Psoas muscle (tissue), 7 donors: ENCODE measurements at regions not wholly inside any gene's neighbourhood (a gene's known extent, or its start where the extent isn't known, plus 50 kb on each side); places are given as distances from the start of the nearest gene placed in this dataset.

ENCODE experiments used
- ATAC-seq, 4 donors: fragments of 200-7000 bp; cut with Tn5 transposase; one replicate each; pipeline ENCODE4 v1.9.1; 2020; ENCODE audit warnings: moderate library complexity in 3 of 4, mild to moderate bottlenecking in 2 of 4
- DNase-seq, 2 donors: peaks; one replicate each; pipeline ENCODE4 v3.0.0-alpha.2; 2020
- H3K27ac ChIP-seq: fragments of 200-600 bp; one replicate; pipeline ENCODE4 v1.8.0; 2022
- H3K27me3 ChIP-seq, 3 donors: fragments of 200-600 bp in 1 of 3; one replicate each; pipeline versions ENCODE4 v1.6.1 to v1.8.0; 2013 to 2022; ENCODE audit warnings: low read length in 2 of 3, mild to moderate bottlenecking in 2 of 3, moderate library complexity in 1 of 3; ENCODE audit not compliant: insufficient read depth in 3 of 3
- H3K36me3 ChIP-seq, 2 donors: fragments of 200-600 bp in 1 of 2; one replicate each; pipeline versions ENCODE4 v1.6.1 to v1.8.0; 2013 to 2022; ENCODE audit warnings: low read depth in 1 of 2, mild to moderate bottlenecking in 1 of 2, moderate library complexity in 1 of 2; ENCODE audit not compliant: insufficient read depth in 1 of 2
- H3K4me1 ChIP-seq: fragments of 200-600 bp; one replicate; pipeline ENCODE4 v1.8.0; 2022
- H3K4me3 ChIP-seq: fragments of 200-600 bp; one replicate; pipeline ENCODE4 v1.8.0; 2022; ENCODE audit warnings: mild to moderate bottlenecking
- H3K9me3 ChIP-seq: fragments of 200-600 bp; one replicate; pipeline ENCODE4 v1.8.0; 2022
- CTCF ChIP-seq: fragments of 200-600 bp; IDR thresholded peaks from one replicate; pipeline ENCODE4 v1.8.0; 2022; ENCODE audit warnings: antibody characterized with exemption
- WGBS, 3 donors: extraction: QIAGEN DNeasy Blood & Tissue Kit; methylation state at CpG; one replicate each; pipeline versions ENCODE4 v1.1.6 to v1.1.7; 2013; 5-methylcytosine and 5-hydroxymethylcytosine counted together
- intact Hi-C, 2 donors: fragments of 100-400 bp; cut with DNase I; formaldehyde crosslinking; loops; one replicate each; pipeline versions ENCODE4 v1.11.0 to v1.14.2; 2022
- donor health status: healthy with polysubstance abuse.
- donor health status: DM: no; HTN: no; CAD: no; lungs with moderate emphysema.
- donor health status: Bipolar disorder and iron deficiency.
- donor health status: healthy.
- donor health status: DM: yes; HTN: yes; CAD: no.
- donor health status: DM: no; HTN: no; CAD: no.
- donor health status: DM: yes; HTN: yes; CAD: no.

- no peaks in the 10 kb centered on the region for H3K9me3 ChIP-seq
- DNase-seq, result no peak
- WGBS, 3 donors, result 29 to 52% (median 38%) methylated on average over 3 of the region's 3 CpGs
- no peaks in the 10 kb centered on the region for H3K36me3 ChIP-seq
- H3K4me3 ChIP-seq, result no peak overlapping the region
- no peaks in the 10 kb centered on the region for H3K27me3 ChIP-seq
- intact Hi-C loops, result no loop called here
- H3K27ac ChIP-seq, result no peak overlapping the region
- ATAC-seq, result no peak
- no peaks in the 10 kb centered on the region for H3K4me1 ChIP-seq
- no peak for TF ChIP-seq CTCF
Observed at GRCh38 chr7:17037356-17037755, 155.6 kb upstream of the AGR3 start.

GRCh38 chr7:17038160-17038782, 156.5 kb upstream of the AGR3 start:
- Histone ChIP-seq H3K27ac (no peak overlapping the region), H3K4me1 (no peaks in the 10 kb centered on the region), H3K27me3 (no peaks in the 10 kb centered on the region), H3K36me3 (no peaks in the 10 kb centered on the region), H3K9me3 (no peaks in the 10 kb centered on the region), H3K4me3 (no peak overlapping the region)
- ATAC-seq (no peak), DNase-seq (no peak)
- intact Hi-C loops, result no loop called here
- TF ChIP-seq CTCF, result no peak
- WGBS, 3 donors, result 76 to 81% (median 80%) methylated on average over 3 of the region's 3 CpGs

- Histone ChIP-seq H3K4me3 (no peak overlapping the region), H3K9me3 (no peaks in the 10 kb centered on the region), H3K27me3 (no peaks in the 10 kb centered on the region), H3K36me3 (no peaks in the 10 kb centered on the region), H3K27ac (no peak overlapping the region), H3K4me1 (no peaks in the 10 kb centered on the region)
- DNase-seq (no peak), ATAC-seq (no peak)
- 45 to 70% (median 64%) methylated on average over 2 of the region's 2 CpGs for WGBS, 3 donors
- TF ChIP-seq CTCF, result no peak
- intact Hi-C loops, result no loop called here
Observed at GRCh38 chr7:17038783-17039170, 157.0 kb upstream of the AGR3 start.

- no peak overlapping the region for H3K4me3 ChIP-seq
- ATAC-seq (no peak), DNase-seq (no peak)
- H3K36me3 ChIP-seq, result no peaks in the 10 kb centered on the region
- intact Hi-C loops, result no loop called here
- H3K27me3 ChIP-seq, result no peaks in the 10 kb centered on the region
- TF ChIP-seq CTCF, result no peak
- WGBS, 3 donors, result 93 to 100% (median 94%) methylated on average over 2 of the region's 2 CpGs
- H3K9me3 ChIP-seq, result no peaks in the 10 kb centered on the region
- H3K4me1 ChIP-seq, result no peaks in the 10 kb centered on the region
- no peak overlapping the region for H3K27ac ChIP-seq
Observed at GRCh38 chr7:17039372-17039771, 157.6 kb upstream of the AGR3 start.

GRCh38 chr7:17040716-17041115, 158.9 kb upstream of the AGR3 start:
- no peak overlapping the region for H3K27ac ChIP-seq
- no peaks in the 10 kb centered on the region for H3K9me3 ChIP-seq
- DNase-seq (no peak), ATAC-seq (no peak)
- H3K4me3 ChIP-seq, result no peak overlapping the region
- no peaks in the 10 kb centered on the region for H3K36me3 ChIP-seq
- no peak for TF ChIP-seq CTCF
- no peaks in the 10 kb centered on the region for H3K4me1 ChIP-seq
- whole genome bisulfite sequencing, 3 donors, result 60 to 68% (median 61%) methylated on average over 4 of the region's 4 CpGs
- intact Hi-C loops, result no loop called here
- no peaks in the 10 kb centered on the region for H3K27me3 ChIP-seq
